ENCODE measurements at regions not wholly inside any gene's neighbourhood (a gene's known extent, or its start where the extent isn't known, plus 50 kb on each side); places are given as distances from the start of the nearest gene placed in this dataset.
"Not testable (repeated sequence)": the region's sequence is repeated elsewhere in the genome, so short reads cannot be mapped to it uniquely, and the experiment has no call there.

DNA sequence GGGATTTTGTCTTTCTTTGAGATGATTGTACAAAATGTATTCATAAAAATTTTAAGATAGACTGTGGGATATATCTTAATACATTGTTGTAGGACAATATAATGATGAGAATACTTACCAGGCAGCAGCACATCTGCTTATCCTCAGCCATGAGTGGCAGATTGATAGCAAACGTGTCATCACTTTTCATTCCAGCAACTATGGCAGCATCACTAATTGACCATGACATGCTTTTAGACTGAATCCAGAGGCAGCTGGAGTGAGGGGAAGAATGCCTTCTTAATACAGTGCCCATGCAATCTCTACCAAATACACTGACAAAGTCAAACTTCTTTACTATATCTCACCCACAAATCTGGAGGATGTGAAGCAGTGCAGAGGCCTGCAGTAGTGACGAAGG is 755.2 kb upstream of the RAG2 start:
- no peaks in the 10 kb centered on the region for H3K4me1 ChIP-seq (replicated peaks)
- no peaks in the 10 kb centered on the region for H3K36me3 ChIP-seq
- H3K9me3 ChIP-seq (replicated peaks) = no peaks in the 10 kb centered on the region
- H3K27me3 ChIP-seq (replicated peaks) = no peaks in the 10 kb centered on the region
- no peak overlapping the region for H3K4me3 ChIP-seq
- no peak for DNase-seq (ENCODE audit: low read depth in 1 of 2, low spot score in 2 of 2)
- H3K27ac ChIP-seq = no peak overlapping the region

DNA sequence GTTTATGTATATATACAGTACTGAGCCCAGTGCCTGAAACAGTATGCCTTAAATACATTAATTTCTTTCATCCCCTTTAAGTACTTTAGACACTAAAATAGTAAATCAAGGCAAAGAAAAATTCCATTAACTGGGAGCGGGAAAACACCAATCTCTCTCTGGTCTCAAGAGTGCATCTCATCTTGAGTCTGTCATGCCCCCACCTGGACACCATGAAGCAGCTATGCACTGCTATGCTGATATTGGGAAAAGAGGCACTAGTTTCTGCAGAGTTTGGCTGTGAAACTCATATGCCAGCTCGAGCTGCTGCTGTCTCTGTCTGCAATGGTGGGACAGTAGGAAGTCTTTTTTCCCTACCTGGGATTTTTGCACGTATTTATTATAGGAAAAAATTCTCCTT is 754.4 kb upstream of the RAG2 start:
- Histone ChIP-seq H3K27me3 (replicated peaks) (no peaks in the 10 kb centered on the region), H3K9me3 (replicated peaks) (no peaks in the 10 kb centered on the region), H3K4me3 (no peak overlapping the region), H3K4me1 (replicated peaks) (no peaks in the 10 kb centered on the region), H3K36me3 (no peaks in the 10 kb centered on the region), H3K27ac (no peak overlapping the region)
- DNase-seq (ENCODE audit: low read depth in 1 of 2, low spot score in 2 of 2) = no peak

DNA sequence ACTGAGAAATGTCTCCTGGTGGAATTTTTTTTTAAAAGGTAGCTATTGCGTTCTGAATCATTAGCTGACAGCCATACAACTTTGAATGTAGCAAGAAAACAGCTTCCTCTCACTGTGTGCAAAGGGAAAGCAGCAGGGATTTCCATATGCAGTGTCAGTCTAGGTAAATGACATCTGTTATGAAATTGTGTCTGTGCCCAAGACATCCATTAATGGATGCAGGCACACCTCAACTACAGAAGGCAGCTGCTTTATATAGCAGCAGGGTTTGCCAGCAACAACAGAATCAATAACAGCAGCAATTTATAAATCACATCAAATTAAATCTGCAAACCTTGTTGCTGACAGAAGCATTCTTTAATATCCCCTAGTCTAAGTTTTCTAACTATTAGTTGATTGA is 745.3 kb upstream of the RAG2 start:
- Histone ChIP-seq H3K4me1 (replicated peaks) (no peaks in the 10 kb centered on the region), H3K27ac (no peak overlapping the region), H3K9me3 (replicated peaks) (no peaks in the 10 kb centered on the region; the same call in 1 of the 2 replicates), H3K36me3 (no peaks in the 10 kb centered on the region), H3K27me3 (replicated peaks) (no peaks in the 10 kb centered on the region), H3K4me3 (no peak overlapping the region)
- DNase-seq (ENCODE audit: low read depth in 1 of 2, low spot score in 2 of 2) = no peak

GRCh38 chr11:37336401-37336800 is 738.4 kb upstream of the RAG2 start:
- H3K27ac ChIP-seq = no peak overlapping the region
- H3K4me3 ChIP-seq = no peak overlapping the region
- no peaks in the 10 kb centered on the region for H3K27me3 ChIP-seq (replicated peaks)
- no peaks in the 10 kb centered on the region for H3K4me1 ChIP-seq (replicated peaks)
- H3K36me3 ChIP-seq = no peaks in the 10 kb centered on the region
- H3K9me3 ChIP-seq (replicated peaks) = no peaks in the 10 kb centered on the region; the same call in 1 of the 2 replicates
- no peak for DNase-seq (ENCODE audit: low read depth in 1 of 2, low spot score in 2 of 2)

DNA sequence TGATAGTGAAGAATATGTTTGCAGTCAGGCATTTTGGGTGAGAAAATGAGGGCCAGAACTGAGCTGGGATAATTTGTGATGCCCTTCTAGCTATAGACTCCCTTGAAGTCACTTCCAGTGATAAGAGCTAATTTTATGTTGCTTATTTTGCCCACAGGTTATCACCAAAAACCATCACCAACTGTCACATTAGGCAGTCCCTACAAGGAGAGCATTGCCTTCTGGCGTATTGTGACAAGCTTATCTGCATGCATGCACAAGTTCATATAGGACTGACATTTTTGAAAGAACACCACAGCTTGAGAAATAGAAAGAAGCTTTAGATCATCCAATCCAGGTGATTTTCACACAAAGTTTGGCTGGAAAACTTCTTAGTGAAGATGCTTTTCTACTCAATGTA is 735.3 kb upstream of the RAG2 start:
- DNase-seq (ENCODE audit: low read depth in 1 of 2, low spot score in 2 of 2) = no peak
- Histone ChIP-seq H3K9me3 (replicated peaks) (0 out of 2 replicates have a peak, but pooled peaks cover 2% of the 10 kb centered on the region), H3K27ac (no peak overlapping the region), H3K4me3 (no peak overlapping the region), H3K36me3 (no peaks in the 10 kb centered on the region), H3K4me1 (replicated peaks) (no peaks in the 10 kb centered on the region), H3K27me3 (replicated peaks) (no peaks in the 10 kb centered on the region)

DNA sequence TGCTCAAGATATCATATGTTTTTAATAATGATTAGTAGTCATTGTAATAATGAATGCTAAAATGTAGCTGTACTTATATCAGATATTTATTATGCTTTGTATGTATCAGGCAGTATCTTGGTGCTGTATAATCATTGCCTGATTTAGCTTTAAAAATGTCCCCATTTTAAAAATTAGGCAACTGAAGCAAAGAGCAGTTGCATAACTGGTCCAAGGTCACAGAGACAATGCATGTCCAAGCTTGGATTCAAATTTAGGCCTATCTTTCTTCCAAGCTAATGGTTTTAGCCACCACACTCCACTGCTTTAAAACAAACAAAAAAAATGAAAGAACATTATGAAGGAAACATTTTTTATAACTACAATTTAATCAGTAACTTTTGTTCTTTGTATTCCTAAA is 725.8 kb upstream of the RAG2 start:
- H3K9me3 ChIP-seq (replicated peaks) = 0 out of 2 replicates have a peak, but pooled peaks cover under 1% of the 10 kb centered on the region
- no peak for DNase-seq (ENCODE audit: low read depth in 1 of 2, low spot score in 2 of 2)
- no peak overlapping the region for H3K27ac ChIP-seq
- no peaks in the 10 kb centered on the region for H3K27me3 ChIP-seq (replicated peaks)
- no peaks in the 10 kb centered on the region for H3K36me3 ChIP-seq
- H3K4me3 ChIP-seq = no peak overlapping the region
- no peaks in the 10 kb centered on the region for H3K4me1 ChIP-seq (replicated peaks)

GRCh38 chr11:37322333-37323194 is 724.5 kb upstream of the RAG2 start:
- H3K27ac ChIP-seq = no peak overlapping the region
- no peaks in the 10 kb centered on the region for H3K9me3 ChIP-seq (replicated peaks)
- H3K27me3 ChIP-seq (replicated peaks) = no peaks in the 10 kb centered on the region
- H3K4me3 ChIP-seq = no peak overlapping the region
- H3K4me1 ChIP-seq (replicated peaks) = no peaks in the 10 kb centered on the region
- H3K36me3 ChIP-seq = no peaks in the 10 kb centered on the region
- no peak for DNase-seq (ENCODE audit: low read depth in 1 of 2, low spot score in 2 of 2)

DNA sequence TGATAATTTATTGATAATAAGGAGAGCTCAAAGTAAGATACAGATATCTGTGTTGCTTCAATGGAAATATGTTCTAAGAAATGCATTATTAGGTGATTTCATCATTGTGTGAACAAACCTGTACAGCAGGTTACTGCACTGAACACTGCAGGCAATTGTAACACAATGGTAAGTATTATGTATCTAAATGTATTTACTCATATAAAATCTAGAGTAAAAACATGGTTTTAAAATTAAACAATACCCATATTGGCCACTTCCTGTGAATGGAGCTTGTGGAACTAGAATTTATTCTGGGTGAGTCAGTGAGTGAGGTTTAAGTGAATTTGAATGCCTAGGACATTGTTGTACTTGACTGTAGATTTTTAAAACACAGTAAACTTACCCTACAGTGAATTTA is 722.9 kb upstream of the RAG2 start:
- H3K27ac ChIP-seq = no peak overlapping the region
- H3K4me1 ChIP-seq (replicated peaks) = no peaks in the 10 kb centered on the region
- no peak for DNase-seq (ENCODE audit: low read depth in 1 of 2, low spot score in 2 of 2)
- no peaks in the 10 kb centered on the region for H3K36me3 ChIP-seq
- no peaks in the 10 kb centered on the region for H3K9me3 ChIP-seq (replicated peaks)
- H3K27me3 ChIP-seq (replicated peaks) = no peaks in the 10 kb centered on the region
- H3K4me3 ChIP-seq = no peak overlapping the region

- H3K27ac ChIP-seq = no peak overlapping the region
- no peaks in the 10 kb centered on the region for H3K27me3 ChIP-seq (replicated peaks)
- no peak for DNase-seq (ENCODE audit: low read depth in 1 of 2, low spot score in 2 of 2)
- H3K9me3 ChIP-seq (replicated peaks) = no peaks in the 10 kb centered on the region
- H3K4me3 ChIP-seq = no peak overlapping the region
- no peaks in the 10 kb centered on the region for H3K36me3 ChIP-seq
- no peaks in the 10 kb centered on the region for H3K4me1 ChIP-seq (replicated peaks)
These were observed 719.8 kb upstream of the RAG2 start for GRCh38 chr11:37317803-37318202.

- Histone ChIP-seq H3K4me1 (replicated peaks) (no peaks in the 10 kb centered on the region), H3K27ac (no peak overlapping the region), H3K9me3 (replicated peaks) (no peaks in the 10 kb centered on the region), H3K4me3 (no peak overlapping the region), H3K36me3 (no peaks in the 10 kb centered on the region), H3K27me3 (replicated peaks) (no peaks in the 10 kb centered on the region)
- DNase-seq (ENCODE audit: low read depth in 1 of 2, low spot score in 2 of 2) = no peak
These were observed 715.2 kb upstream of the RAG2 start for GRCh38 chr11:37313266-37313665.

- no peaks in the 10 kb centered on the region for H3K9me3 ChIP-seq (replicated peaks)
- H3K36me3 ChIP-seq = no peaks in the 10 kb centered on the region
- H3K27me3 ChIP-seq (replicated peaks) = no peaks in the 10 kb centered on the region
- H3K4me3 ChIP-seq = no peak overlapping the region
- no peak for DNase-seq (ENCODE audit: low read depth in 1 of 2, low spot score in 2 of 2)
- no peaks in the 10 kb centered on the region for H3K4me1 ChIP-seq (replicated peaks)
- H3K27ac ChIP-seq = no peak overlapping the region
These were observed 708.5 kb upstream of the RAG2 start for GRCh38 chr11:37306563-37306962.

DNA sequence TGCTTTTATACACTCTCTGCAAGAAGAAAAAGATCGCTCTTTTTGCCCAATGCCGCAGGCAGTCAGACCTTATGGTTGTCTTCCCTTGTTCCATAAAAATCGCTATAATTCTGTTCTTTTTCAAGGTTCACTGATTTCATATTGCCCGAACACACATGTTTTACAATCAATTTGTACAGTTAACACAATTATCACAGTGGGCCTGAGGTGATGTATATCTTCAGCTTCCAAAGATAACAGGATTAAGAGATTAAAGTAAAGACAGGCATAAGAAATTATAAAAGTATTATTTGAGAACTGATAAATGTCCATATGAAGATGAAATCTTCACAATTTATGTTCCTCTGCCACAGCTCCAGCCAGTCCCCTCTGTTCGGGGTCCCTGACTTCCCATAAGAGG is 703.4 kb upstream of the RAG2 start:
- not testable (repeated sequence) for DNase-seq (ENCODE audit: low read depth in 1 of 2, low spot score in 2 of 2); H3K27ac ChIP-seq; H3K36me3 ChIP-seq; H3K9me3 ChIP-seq (replicated peaks); H3K4me1 ChIP-seq (replicated peaks); H3K4me3 ChIP-seq; H3K27me3 ChIP-seq (replicated peaks)

GRCh38 chr11:37298173-37298572 is 700.1 kb upstream of the RAG2 start:
- Histone ChIP-seq H3K27me3 (replicated peaks) (no peaks in the 10 kb centered on the region), H3K9me3 (replicated peaks) (no peaks in the 10 kb centered on the region)

DNA sequence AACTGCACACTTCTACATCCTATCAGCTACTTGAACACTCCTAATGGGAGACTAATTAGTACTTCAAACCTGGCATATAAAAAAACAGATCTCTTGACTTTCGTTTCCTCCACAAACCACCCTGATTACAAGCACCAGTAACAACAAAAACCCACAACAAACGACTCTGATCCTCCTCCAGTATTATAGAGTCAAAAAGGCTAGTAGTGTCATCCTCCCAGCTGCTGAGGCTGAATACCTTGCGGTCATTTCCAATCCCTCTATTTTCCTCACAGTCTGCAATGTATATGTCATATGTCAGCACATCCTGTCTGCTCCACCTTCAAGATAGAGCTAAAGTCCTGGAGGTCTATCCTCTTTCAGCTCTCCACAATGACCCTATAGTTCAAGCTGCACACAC is 688.9 kb upstream of the RAG2 start:
- no peaks in the 10 kb centered on the region for H3K36me3 ChIP-seq

More at GRCh38 chr11:37298173-37298572, 700.1 kb upstream of the RAG2 start:
- no peak overlapping the region for H3K27ac ChIP-seq
- DNase-seq (ENCODE audit: low read depth in 1 of 2, low spot score in 2 of 2) = no peak
- H3K36me3 ChIP-seq = no peaks in the 10 kb centered on the region
- no peaks in the 10 kb centered on the region for H3K4me1 ChIP-seq (replicated peaks)
- H3K4me3 ChIP-seq = no peak overlapping the region

DNA sequence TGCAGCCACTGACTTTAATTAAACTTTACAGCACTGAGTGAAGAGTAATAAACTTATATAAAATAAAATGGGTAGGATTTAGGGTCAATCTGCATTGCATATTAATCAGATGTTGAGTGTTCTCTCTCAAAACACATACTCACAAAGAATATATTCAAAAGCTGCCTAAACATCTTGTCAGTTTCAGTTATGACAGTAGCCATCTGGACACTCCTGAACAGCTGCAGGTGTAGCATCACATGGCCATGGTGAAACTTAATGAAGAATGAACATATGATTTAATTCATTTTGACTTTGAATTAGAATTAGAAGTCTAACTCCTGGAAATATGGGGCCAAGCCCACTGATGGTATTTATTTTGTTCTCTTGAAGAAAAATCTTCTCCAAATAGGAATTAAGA is 684.3 kb upstream of the RAG2 start:
- Histone ChIP-seq H3K36me3 (no peaks in the 10 kb centered on the region), H3K4me1 (replicated peaks) (no peaks in the 10 kb centered on the region)
- DNase-seq (ENCODE audit: low read depth in 1 of 2, low spot score in 2 of 2) = no peak

More for the DNA sequence above, 688.9 kb upstream of the RAG2 start:
- H3K27me3 ChIP-seq (replicated peaks) = no peaks in the 10 kb centered on the region
- H3K27ac ChIP-seq = no peak overlapping the region
- no peak overlapping the region for H3K4me3 ChIP-seq
- DNase-seq (ENCODE audit: low read depth in 1 of 2, low spot score in 2 of 2) = no peak
- no peaks in the 10 kb centered on the region for H3K9me3 ChIP-seq (replicated peaks)
- no peaks in the 10 kb centered on the region for H3K4me1 ChIP-seq (replicated peaks)

More for the DNA sequence above, 684.3 kb upstream of the RAG2 start:
- Histone ChIP-seq H3K9me3 (replicated peaks) (no peaks in the 10 kb centered on the region), H3K27ac (no peak overlapping the region), H3K4me3 (no peak overlapping the region), H3K27me3 (replicated peaks) (no peaks in the 10 kb centered on the region)

Measured in SJSA1 (cell line).